Sigmoid colon (tissue), 4 donors: ENCODE measurements at regions not wholly inside any gene's neighbourhood (a gene's known extent, or its start where the extent isn't known, plus 50 kb on each side); places are given as distances from the start of the nearest gene placed in this dataset.

Experiments used
- EP300 ChIP-seq, 4 donors: sonication (generic); formaldehyde crosslinking; IDR thresholded peaks; one replicate each; pipeline ENCODE4 v1.6.1; 2017; ENCODE audit warnings: antibody characterized with exemption in 4 of 4
- TF ChIP-seq, protein P1 (sequence below), 4 experiments: fragments of 450-650 bp in 3 of 4; fragments of 200-600 bp in 1 of 4; IDR thresholded peaks; one replicate each; pipeline ENCODE4 v1.5.1; 2016 to 2019; ENCODE audit warnings: antibody characterized with exemption in 4 of 4, mild to moderate bottlenecking in 3 of 4, moderate library complexity in 2 of 4

DNA sequence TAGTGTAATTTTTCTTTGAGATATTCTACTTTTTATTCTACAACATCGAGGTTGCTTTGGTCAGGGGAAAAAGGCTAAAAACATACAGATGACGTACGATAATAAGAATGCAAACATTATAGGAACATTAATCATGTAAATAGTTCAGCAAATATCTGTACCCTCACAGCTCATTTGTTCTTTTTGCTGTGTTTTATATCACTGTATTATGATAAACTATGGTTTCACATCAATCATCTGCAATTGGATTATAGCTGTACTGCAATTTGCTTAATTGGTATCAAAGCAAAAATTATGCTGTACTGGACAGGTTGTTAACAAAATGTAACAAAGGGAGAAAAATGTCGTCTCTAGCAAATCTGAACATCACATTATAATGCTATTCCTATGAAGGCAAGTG is 597.1 kb downstream of the EPHA7 start:
- no peak for TF ChIP-seq EP300 (IDR thresholded peaks at IDR 0.05)
- TF ChIP-seq, protein P1, sequence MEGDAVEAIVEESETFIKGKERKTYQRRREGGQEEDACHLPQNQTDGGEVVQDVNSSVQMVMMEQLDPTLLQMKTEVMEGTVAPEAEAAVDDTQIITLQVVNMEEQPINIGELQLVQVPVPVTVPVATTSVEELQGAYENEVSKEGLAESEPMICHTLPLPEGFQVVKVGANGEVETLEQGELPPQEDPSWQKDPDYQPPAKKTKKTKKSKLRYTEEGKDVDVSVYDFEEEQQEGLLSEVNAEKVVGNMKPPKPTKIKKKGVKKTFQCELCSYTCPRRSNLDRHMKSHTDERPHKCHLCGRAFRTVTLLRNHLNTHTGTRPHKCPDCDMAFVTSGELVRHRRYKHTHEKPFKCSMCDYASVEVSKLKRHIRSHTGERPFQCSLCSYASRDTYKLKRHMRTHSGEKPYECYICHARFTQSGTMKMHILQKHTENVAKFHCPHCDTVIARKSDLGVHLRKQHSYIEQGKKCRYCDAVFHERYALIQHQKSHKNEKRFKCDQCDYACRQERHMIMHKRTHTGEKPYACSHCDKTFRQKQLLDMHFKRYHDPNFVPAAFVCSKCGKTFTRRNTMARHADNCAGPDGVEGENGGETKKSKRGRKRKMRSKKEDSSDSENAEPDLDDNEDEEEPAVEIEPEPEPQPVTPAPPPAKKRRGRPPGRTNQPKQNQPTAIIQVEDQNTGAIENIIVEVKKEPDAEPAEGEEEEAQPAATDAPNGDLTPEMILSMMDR (IDR thresholded peaks at IDR 0.05) = no peak
